ENCODE measurements at regions not wholly inside any gene's neighbourhood (a gene's known extent, or its start where the extent isn't known, plus 50 kb on each side); places are given as distances from the start of the nearest gene placed in this dataset.

GRCh38 chr14:71645656-71646055 is 286.6 kb upstream of the RGS6 start:
- H3F3A ChIP-seq (replicated peaks; ENCODE audit: low read depth): no peaks in the 10 kb centered on the region; the same call in 1 of the 2 replicates
- H2AFZ ChIP-seq: no peak overlapping the region
- H3K36me3 Mint-ChIP-seq (ENCODE audit: low read depth): peaks cover 52% of the 10 kb centered on the region
- H3K79me2 ChIP-seq (replicated peaks; ENCODE audit: insufficient read depth): no peaks in the 10 kb centered on the region
- TF ChIP-seq ZNF462 (CRISPR knock-in tag; IDR thresholded peaks at IDR 0.05): no peak
- no peak for TF ChIP-seq EZH2 (IDR thresholded peaks at IDR 0.05; ENCODE audit: low read depth, unreplicated experiment)
- TF ChIP-seq CREB1 (CRISPR knock-in tag; IDR thresholded peaks at IDR 0.05; ENCODE audit: low read depth): no peak
- no peak for TF ChIP-seq ZNF114 (CRISPR knock-in tag; IDR thresholded peaks at IDR 0.05)
- no peak for TF ChIP-seq CTCF (conservative IDR thresholded peaks at IDR 0.05; ENCODE audit: low read depth in 2 of 2)
- TF ChIP-seq ZNF331 (CRISPR knock-in tag; IDR thresholded peaks at IDR 0.05; ENCODE audit: low read depth): no peak
- no peak for TF ChIP-seq STAT1 (IDR thresholded peaks at IDR 0.05; ENCODE audit: unreplicated experiment)
- no peak for TF ChIP-seq ETS1 (IDR thresholded peaks at IDR 0.05)
- TF ChIP-seq EZH2phosphoT487 (IDR thresholded peaks at IDR 0.05; ENCODE audit: unreplicated experiment): no peak
- no peak for TF ChIP-seq REST (IDR thresholded peaks at IDR 0.05; ENCODE audit: unreplicated experiment)
- H3K27me3 Mint-ChIP-seq (ENCODE audit: insufficient read depth, low read depth, poor library complexity): peaks cover 1% of the 10 kb centered on the region
- H3K36me3 ChIP-seq (ENCODE audit: insufficient read depth): no peaks in the 10 kb centered on the region
- ATAC-seq (no peak), DNase-seq (ENCODE audit: low spot score) (no peak)
- H3K4me3 Mint-ChIP-seq: no peak overlapping the region
- no peak overlapping the region for H3K4me3 ChIP-seq
- H3K9me3 Mint-ChIP-seq: peaks cover 28% of the 10 kb centered on the region
- H3K4me2 ChIP-seq: no peak overlapping the region
- no peak overlapping the region for H3K27ac ChIP-seq (ENCODE audit: low read depth)
- H3K27me3 ChIP-seq (ENCODE audit: insufficient read depth): no peaks in the 10 kb centered on the region
- H3K4me1 ChIP-seq (ENCODE audit: insufficient read depth): peaks cover 44% of the 10 kb centered on the region
- no peak overlapping the region for H3K27ac Mint-ChIP-seq
- H3K9me2 ChIP-seq (ENCODE audit: insufficient read depth): 0 out of 2 replicates have a peak, but pooled peaks cover 3% of the 10 kb centered on the region
- peaks cover 42% of the 10 kb centered on the region for H3K4me1 Mint-ChIP-seq
- no peaks in the 10 kb centered on the region for H4K20me1 ChIP-seq (replicated peaks; ENCODE audit: insufficient read depth)

All from GM23338 (cell line).